Activated CD4-positive, alpha-beta T cell treated with anti-CD3 and anti-CD28 coated beads, Interleukin-2, amount 10 ng/mL, durations not matched to agents 7 days and 5 days (primary cell): ENCODE measurements at regions not wholly inside any gene's neighbourhood (a gene's known extent, or its start where the extent isn't known, plus 50 kb on each side); places are given as distances from the start of the nearest gene placed in this dataset.
"Not testable (repeated sequence)": the region's sequence is repeated elsewhere in the genome, so short reads cannot be mapped to it uniquely, and the experiment has no call there.

ENCODE experiments used
- CTCF ChIA-PET: fragments of 350-600 bp; sonication (Branson Sonifier 250); formaldehyde crosslinking; loops from one replicate; lab custom pipeline; 2021; ENCODE audit warnings: antibody characterized with exemption; lab: Charles Lee
- POLR2A ChIA-PET: fragments of 350-600 bp; sonication (Branson Sonifier 250); formaldehyde crosslinking; loops from one replicate; lab custom pipeline; 2021; ENCODE audit warnings: antibody characterized with exemption; lab: Charles Lee
- DNase-seq: peaks from one replicate; pipeline ENCODE4 v3.0.0-alpha.2; 2020
- H3K27ac Mint-ChIP-seq: one replicate; pipeline ENCODE4 v1.8.0; 2021; ENCODE audit warnings: mild to moderate bottlenecking, moderate library complexity, mixed read lengths
- H3K27me3 Mint-ChIP-seq: one replicate; pipeline ENCODE4 v1.8.0; 2021; ENCODE audit warnings: mixed read lengths
- H3K36me3 Mint-ChIP-seq: one replicate; pipeline ENCODE4 v1.8.0; 2021; ENCODE audit warnings: low read depth, mixed read lengths
- H3K4me1 Mint-ChIP-seq: one replicate; pipeline ENCODE4 v1.8.0; 2021; ENCODE audit warnings: mixed read lengths
- H3K4me3 Mint-ChIP-seq: one replicate; pipeline ENCODE4 v1.8.0; 2021; ENCODE audit warnings: mild to moderate bottlenecking, moderate library complexity, mixed read lengths
- H3K9me3 Mint-ChIP-seq: one replicate; pipeline ENCODE4 v1.8.0; 2021; ENCODE audit warnings: mixed read lengths

DNA sequence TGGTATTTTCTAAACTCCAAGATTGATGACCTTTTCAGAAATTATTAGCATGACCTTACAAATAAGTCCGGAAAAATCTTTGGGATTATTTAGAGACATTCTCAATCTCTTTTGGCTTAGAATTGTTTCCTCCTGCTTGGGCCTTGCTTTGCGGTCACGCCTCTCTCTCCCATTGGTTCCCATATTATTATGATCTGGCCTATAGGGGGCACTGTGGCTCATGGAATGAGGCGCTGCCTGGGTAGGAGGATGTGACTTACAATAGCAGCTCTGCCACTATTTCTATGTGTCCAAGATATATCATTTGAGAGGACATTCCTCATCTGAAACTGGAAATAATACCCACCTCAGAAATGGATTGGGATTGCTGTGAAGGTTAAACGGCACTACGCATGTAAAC is 464.9 kb downstream of the MFSD1 start:
- no peak overlapping the region for H3K27ac Mint-ChIP-seq
- POLR2A ChIA-PET = no interaction called here
- CTCF ChIA-PET = interaction anchor here (2.6 kb wide), 1 partner anchor 14 kb away, joined by 5 read pairs; no protein-coding TSS in a partner anchor

DNA sequence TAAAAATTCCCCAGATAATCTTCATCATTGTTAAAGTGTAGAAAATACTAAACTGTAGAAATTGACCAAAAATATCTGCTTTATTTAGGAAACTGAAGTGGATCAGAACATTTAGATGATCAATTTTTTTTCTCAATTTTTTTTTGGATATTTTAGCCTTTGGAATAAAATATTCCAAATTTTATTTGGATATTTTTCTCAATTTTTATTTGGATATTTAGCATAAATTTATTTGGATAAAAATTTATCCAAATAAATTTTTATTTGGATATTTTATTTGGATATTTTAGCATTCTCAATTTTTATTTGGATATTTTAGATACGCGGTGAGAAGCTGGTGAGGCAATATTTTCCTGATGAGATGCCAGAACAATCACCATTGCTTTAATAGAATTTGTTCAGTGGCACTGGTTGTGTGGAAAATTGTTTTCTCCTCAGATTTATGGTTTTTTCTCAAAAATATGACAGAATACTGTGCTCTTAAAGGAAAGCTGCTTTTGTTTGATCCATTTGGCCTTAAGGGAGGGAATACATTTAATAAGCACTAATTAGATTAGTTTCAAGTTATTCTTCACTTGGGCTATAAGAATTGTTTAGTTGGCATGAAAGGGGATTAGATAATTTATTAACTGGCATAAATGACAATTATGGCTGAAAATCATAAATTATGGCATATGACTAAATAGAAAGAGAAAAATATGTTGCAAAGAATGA is 470.1 kb downstream of the MFSD1 start:
- Mint-ChIP-seq H3K27me3 (no peaks in the 10 kb centered on the region), H3K27ac (no peak overlapping the region), H3K4me1 (no peaks in the 10 kb centered on the region), H3K4me3 (no peak overlapping the region), H3K9me3 (no peaks in the 10 kb centered on the region), H3K36me3 (no peaks in the 10 kb centered on the region)
- CTCF ChIA-PET = no interaction called here
- DNase-seq = no peak
- POLR2A ChIA-PET = no interaction called here

More for the DNA sequence above, 464.9 kb downstream of the MFSD1 start:
- Mint-ChIP-seq H3K9me3 (no peaks in the 10 kb centered on the region), H3K4me1 (no peaks in the 10 kb centered on the region), H3K36me3 (no peaks in the 10 kb centered on the region), H3K4me3 (no peak overlapping the region), H3K27me3 (no peaks in the 10 kb centered on the region)
- peak; percentile 13 for DNase-seq

DNA sequence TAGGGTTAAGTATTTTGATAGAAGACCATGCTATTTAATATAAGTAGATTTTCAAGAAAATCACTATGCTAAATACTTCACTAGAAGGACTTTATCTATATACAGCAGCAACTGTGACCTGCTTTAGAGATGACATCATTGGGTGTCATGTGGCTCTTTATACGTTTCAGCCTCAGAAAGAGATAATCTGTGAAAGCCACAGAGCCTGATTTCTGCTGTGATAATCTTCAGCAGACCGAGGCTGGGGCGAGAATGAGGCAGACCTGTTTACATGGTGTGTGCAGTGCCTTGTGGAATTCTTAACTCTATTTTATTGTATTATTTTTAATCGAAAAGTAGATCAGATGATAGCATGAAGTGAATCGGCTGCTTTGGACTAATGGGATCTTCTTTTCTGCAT is 471.2 kb downstream of the MFSD1 start:
- Mint-ChIP-seq H3K27ac (no peak overlapping the region), H3K4me1 (no peaks in the 10 kb centered on the region), H3K4me3 (no peak overlapping the region), H3K27me3 (no peaks in the 10 kb centered on the region), H3K9me3 (no peaks in the 10 kb centered on the region), H3K36me3 (no peaks in the 10 kb centered on the region)
- POLR2A ChIA-PET = no interaction called here
- CTCF ChIA-PET = no interaction called here
- no peak for DNase-seq

DNA sequence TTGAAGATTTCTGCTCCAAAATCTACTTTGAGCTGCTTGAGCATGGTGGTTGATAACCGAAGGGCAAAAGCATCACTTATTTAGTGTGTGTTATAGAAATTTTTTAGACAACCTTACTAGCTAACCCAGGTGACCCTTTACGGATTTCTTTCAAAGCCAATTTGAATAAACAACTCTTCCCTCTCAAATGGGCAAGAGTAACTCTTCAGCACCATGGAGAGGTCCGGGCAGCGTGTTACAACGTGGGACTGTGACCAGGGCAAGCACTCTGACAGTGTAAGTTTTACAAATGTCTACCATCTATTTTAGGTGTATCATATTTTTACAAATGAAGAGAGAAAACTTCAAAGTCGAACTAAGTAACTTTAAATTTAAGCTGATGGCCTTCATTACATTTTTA is 471.8 kb downstream of the MFSD1 start:
- Mint-ChIP-seq H3K9me3 (no peaks in the 10 kb centered on the region), H3K4me1 (no peaks in the 10 kb centered on the region), H3K4me3 (no peak overlapping the region), H3K27me3 (no peaks in the 10 kb centered on the region), H3K36me3 (no peaks in the 10 kb centered on the region), H3K27ac (no peak overlapping the region)
- CTCF ChIA-PET = no interaction called here
- POLR2A ChIA-PET = no interaction called here
- DNase-seq = peak; percentile 41

DNA sequence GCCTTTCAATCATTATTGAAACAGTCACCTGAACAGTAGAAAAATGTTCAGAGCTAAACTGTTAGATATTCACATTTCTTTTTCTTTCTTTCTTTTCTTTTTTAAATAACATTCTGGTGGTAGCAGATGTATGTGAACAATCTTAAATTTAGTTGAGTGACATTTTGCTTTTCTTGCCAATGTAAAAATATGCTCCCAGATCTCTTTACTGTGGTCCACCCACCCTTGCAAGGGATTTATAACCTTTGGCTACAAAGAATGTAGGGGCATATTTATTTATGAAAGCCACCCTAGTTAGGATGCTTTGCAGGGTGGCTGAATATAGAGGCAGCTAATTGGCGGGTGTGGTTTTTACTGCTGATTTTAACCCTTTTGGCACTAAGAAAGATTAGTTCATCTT is 473.9 kb downstream of the MFSD1 start:
- H3K27ac Mint-ChIP-seq = no peak overlapping the region
- DNase-seq = no peak
- H3K4me3 Mint-ChIP-seq = no peak overlapping the region
- CTCF ChIA-PET = no interaction called here
- H3K4me1 Mint-ChIP-seq = no peaks in the 10 kb centered on the region
- no peaks in the 10 kb centered on the region for H3K27me3 Mint-ChIP-seq
- POLR2A ChIA-PET = no interaction called here
- H3K36me3 Mint-ChIP-seq = no peaks in the 10 kb centered on the region
- H3K9me3 Mint-ChIP-seq = no peaks in the 10 kb centered on the region

DNA sequence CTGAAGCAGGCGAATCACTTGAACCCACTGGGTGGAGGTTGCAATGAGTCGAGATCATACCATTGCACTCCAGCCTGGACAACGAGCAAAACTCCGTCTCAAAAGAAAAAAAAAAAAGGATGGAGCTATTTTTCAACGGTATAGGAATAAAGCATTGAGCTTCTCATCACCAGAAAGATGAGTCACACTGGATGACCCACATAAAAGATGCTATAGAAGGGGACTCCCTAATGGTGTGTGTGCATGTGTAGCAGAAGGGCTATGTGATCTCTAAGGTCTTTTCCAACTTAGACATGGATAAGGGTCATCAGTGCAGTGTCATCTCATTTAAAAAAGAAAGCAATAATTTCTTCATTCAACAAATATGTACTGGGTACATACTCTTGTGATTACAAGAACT is 476.0 kb downstream of the MFSD1 start:
- Mint-ChIP-seq H3K36me3 (no peaks in the 10 kb centered on the region), H3K4me1 (no peaks in the 10 kb centered on the region), H3K9me3 (no peaks in the 10 kb centered on the region), H3K27me3 (no peaks in the 10 kb centered on the region), H3K27ac (no peak overlapping the region), H3K4me3 (no peak overlapping the region)
- CTCF ChIA-PET = no interaction called here
- no peak for DNase-seq
- POLR2A ChIA-PET = no interaction called here

DNA sequence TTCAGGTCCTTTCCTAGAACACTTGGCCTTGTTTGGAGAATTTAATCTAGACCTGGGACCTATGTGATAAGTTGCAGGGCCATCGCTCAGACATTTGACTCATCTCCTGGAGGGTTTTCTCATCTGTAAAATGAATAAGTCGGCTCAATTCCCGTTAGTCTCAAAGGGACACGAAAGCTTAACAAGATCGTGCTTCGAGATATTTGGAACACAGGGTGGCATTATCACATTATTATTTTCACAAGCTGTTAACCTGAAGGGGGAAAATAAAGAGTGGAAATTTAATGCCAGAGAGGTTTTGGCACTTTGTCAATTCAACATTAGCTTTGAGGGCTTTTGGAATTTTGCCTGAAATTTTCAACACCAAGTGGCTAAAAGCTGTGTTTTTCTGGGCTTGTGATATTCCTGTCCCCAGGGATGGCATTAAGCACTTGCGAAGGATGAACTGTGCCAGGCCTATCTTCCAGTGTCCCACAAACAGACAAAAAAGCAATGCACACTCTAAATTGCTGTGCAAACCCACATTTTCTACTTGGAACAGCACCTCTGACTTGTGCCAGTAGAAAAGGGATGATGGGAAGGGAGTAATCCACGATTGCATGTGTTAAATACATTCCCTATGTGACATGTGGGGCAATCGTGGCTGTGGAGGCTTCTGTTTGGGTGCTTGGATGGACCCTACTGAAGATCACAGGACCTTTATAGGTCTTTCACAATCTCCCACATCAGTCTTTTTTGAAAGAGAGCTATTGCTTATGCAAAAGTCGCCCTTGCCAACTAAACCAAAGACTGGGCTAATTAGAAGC is 478.7 kb downstream of the MFSD1 start:
- Mint-ChIP-seq H3K36me3 (no peaks in the 10 kb centered on the region), H3K27ac (no peak overlapping the region), H3K9me3 (no peaks in the 10 kb centered on the region), H3K27me3 (no peaks in the 10 kb centered on the region), H3K4me1 (no peaks in the 10 kb centered on the region), H3K4me3 (no peak overlapping the region)
- no peak for DNase-seq
- ChIA-PET POLR2A (interaction anchor here (0.7 kb wide), 1 partner anchor 503 kb away, joined by 3 read pairs; no protein-coding TSS in a partner anchor), CTCF (interaction anchor here (0.6 kb wide), 1 partner anchor 636 kb away, joined by 4 read pairs; the partner anchor contains the start of gene GFM1)

DNA sequence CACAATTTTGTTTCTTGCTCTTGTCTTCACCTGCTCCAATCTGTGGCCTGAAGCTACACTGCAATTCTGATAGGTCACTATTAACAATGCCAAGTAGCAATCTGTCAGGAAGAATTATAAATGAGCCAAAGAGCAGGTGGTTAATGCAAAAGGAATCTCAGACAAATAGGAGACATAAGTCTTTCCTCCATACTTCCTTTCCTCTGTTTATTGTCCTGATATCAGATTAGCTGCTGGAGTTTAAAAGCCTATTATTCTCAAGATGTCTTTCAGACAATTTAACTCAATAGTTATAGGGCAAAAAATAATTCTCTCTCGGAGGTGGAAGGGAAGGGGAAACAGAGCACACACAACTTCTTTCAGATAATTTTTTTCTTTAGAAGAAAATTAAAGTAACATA is 491.6 kb downstream of the MFSD1 start:
- no peaks in the 10 kb centered on the region for H3K27me3 Mint-ChIP-seq
- H3K36me3 Mint-ChIP-seq = no peaks in the 10 kb centered on the region
- no peak overlapping the region for H3K4me3 Mint-ChIP-seq
- no peaks in the 10 kb centered on the region for H3K4me1 Mint-ChIP-seq
- no peak overlapping the region for H3K27ac Mint-ChIP-seq
- POLR2A ChIA-PET = no interaction called here
- CTCF ChIA-PET = no interaction called here
- peaks cover 3% of the 10 kb centered on the region for H3K9me3 Mint-ChIP-seq
- no peak for DNase-seq

DNA sequence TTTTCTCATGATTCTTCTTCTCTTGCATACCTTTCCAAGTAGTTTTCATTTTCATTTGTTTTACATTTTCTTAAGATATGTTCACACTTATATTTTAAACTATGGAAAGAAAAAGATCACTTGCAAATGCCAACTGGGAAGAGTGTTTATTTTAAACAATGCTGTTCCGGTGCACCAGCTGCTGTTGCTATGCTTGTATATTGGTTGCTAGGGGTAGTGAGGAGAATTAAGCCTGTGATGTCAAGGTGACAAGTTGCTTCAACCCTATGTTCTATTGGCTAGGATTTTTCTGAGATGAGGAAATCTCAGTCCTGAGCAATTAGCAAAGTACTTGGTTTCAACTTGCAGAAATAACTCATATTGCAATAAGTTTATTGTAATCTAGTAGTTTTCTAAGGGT is 500.1 kb downstream of the MFSD1 start:
- Mint-ChIP-seq H3K4me1 (no peaks in the 10 kb centered on the region), H3K27me3 (no peaks in the 10 kb centered on the region), H3K27ac (no peak overlapping the region), H3K36me3 (no peaks in the 10 kb centered on the region), H3K4me3 (no peak overlapping the region), H3K9me3 (no peaks in the 10 kb centered on the region)
- ChIA-PET CTCF (no interaction called here), POLR2A (no interaction called here)
- DNase-seq = no peak

DNA sequence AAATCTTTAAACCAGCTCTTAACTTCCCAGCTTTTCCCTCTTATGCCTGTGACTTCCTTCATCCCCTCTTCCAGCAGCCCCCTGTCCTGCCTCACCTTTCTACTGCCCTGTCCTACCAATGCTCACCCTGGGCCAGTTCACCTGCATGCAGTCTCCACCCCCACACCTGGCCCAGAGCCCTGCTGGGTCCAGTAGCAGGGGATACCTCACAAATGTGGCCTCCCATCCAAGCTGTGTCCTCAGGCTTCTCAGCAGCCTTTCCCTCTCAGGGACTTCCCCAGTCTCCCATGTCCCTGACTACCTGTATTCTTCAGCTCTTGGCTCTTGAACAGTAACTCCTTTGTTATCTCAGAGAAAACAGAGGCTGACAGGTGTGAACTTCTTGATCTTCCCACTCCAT is 503.2 kb downstream of the MFSD1 start:
- DNase-seq = no peak
- Mint-ChIP-seq H3K4me1 (no peaks in the 10 kb centered on the region), H3K4me3 (no peak overlapping the region), H3K27me3 (no peaks in the 10 kb centered on the region), H3K36me3 (no peaks in the 10 kb centered on the region), H3K9me3 (no peaks in the 10 kb centered on the region), H3K27ac (no peak overlapping the region)
- ChIA-PET POLR2A (no interaction called here), CTCF (interaction anchor here (1.3 kb wide), 1 partner anchor 17 kb away, joined by 3 read pairs; no protein-coding TSS in a partner anchor)

DNA sequence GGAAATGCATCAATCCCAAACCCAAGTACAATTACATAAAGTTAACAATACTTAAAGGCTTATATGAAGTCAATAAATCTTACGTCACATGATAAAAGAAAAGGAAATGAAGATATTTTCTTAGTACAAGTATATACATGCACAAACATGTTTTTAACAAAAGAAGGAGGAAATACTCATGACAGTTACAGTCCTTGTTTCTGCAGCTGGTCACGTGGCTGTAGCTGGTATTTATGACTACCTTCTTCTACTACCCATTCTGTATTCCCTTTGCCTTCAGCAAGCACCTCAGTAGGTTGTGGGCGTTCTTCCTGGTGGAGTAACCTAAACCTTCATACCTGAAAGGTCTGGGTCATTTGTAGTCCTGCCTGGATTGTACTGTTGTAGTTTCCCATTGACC is 514.9 kb downstream of the MFSD1 start:
- CTCF ChIA-PET, H3K4me3 Mint-ChIP-seq, H3K4me1 Mint-ChIP-seq, DNase-seq, POLR2A ChIA-PET, H3K36me3 Mint-ChIP-seq, H3K9me3 Mint-ChIP-seq, H3K27ac Mint-ChIP-seq, H3K27me3 Mint-ChIP-seq: not testable (repeated sequence)

DNA sequence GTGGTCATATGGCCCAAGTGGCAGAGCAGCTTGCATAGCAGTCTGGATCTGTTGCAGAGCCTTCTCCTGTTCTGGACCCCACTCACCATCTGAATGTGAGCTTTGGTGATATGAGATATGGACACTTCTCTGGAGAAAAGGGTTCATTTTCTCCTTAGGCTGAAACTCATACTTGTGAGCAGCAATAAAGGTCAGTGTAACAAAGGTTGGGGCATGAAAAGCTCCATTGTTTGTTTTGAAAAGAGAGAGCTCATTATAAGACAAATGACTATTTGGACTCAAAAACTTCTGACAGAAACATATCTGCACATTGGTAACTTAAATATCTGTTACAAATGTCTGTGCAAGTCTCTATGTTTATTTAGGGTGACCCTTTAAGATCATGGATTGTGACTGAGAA is 517.3 kb downstream of the MFSD1 start:
- POLR2A ChIA-PET = no interaction called here
- Mint-ChIP-seq H3K27ac (no peak overlapping the region), H3K4me1 (no peaks in the 10 kb centered on the region), H3K36me3 (no peaks in the 10 kb centered on the region), H3K27me3 (no peaks in the 10 kb centered on the region), H3K9me3 (no peaks in the 10 kb centered on the region), H3K4me3 (no peak overlapping the region)
- CTCF ChIA-PET = no interaction called here
- DNase-seq = no peak

DNA sequence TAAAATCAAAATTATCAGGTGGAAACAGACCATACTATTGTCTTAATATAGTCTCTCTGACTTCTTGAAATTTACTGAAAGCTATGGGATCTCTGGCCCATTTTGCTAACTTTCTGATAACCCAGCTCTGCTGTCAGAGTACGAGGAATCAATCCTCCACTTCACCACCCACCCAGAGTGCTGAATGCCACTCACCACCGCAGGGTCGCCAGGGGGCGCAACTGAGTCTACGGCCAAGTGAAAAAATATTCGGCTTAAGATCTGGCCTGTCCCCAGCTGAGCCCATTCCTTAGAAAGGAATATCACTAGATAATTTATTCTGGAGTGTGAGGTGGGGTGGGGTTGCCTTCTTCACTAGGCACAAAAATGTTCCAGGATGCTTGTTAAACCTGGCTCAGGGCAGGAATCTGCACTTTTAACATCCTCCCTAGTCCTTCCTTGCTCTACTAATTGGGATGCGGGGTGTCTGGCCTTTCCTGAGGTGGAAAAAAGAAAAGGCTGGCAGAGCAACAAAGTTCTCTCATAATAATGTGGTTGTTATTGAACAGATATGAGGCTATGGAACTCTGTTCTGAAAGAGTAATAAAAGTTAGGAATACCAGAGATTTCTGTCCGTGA is 520.6 kb downstream of the MFSD1 start:
- POLR2A ChIA-PET = no interaction called here

More for the DNA sequence above, 520.6 kb downstream of the MFSD1 start:
- H3K9me3 Mint-ChIP-seq = no peaks in the 10 kb centered on the region
- H3K4me1 Mint-ChIP-seq = no peaks in the 10 kb centered on the region
- peak; percentile 16 for DNase-seq
- H3K27me3 Mint-ChIP-seq = no peaks in the 10 kb centered on the region
- no peaks in the 10 kb centered on the region for H3K36me3 Mint-ChIP-seq
- CTCF ChIA-PET = no interaction called here
- no peak overlapping the region for H3K27ac Mint-ChIP-seq
- no peak overlapping the region for H3K4me3 Mint-ChIP-seq
